DMS79 (cell line): ENCODE measurements at regions not wholly inside any gene's neighbourhood (a gene's known extent, or its start where the extent isn't known, plus 50 kb on each side); places are given as distances from the start of the nearest gene placed in this dataset.
A peak's percentile ranks its signal among the peaks of the same experiment; 100 is the strongest.

Source experiments
- DNase-seq: peaks from one replicate; lab custom pipeline; 2025; lab: John Stamatoyannopoulos, UW

- DNase-seq: no peak
Observed at GRCh38 chr5:117713585-117714198, 1139.1 kb upstream of the SEMA6A start.

GRCh38 chr5:117701062-117701461, 1126.4 kb upstream of the SEMA6A start:
- DNase-seq: no peak

GRCh38 chr5:117692606-117693005, 1118.0 kb upstream of the SEMA6A start:
- no peak for DNase-seq

GRCh38 chr5:117691081-117691870, 1116.7 kb upstream of the SEMA6A start:
- no peak for DNase-seq

- no peak for DNase-seq
Observed at GRCh38 chr5:117690612-117691011, 1116.0 kb upstream of the SEMA6A start.

- no peak for DNase-seq
Observed at GRCh38 chr5:117686926-117687325, 1112.3 kb upstream of the SEMA6A start.

- no peak for DNase-seq
Observed at GRCh38 chr5:117682416-117682815, 1107.8 kb upstream of the SEMA6A start.

GRCh38 chr5:117681431-117682254, 1107.0 kb upstream of the SEMA6A start:
- no peak for DNase-seq

GRCh38 chr5:117680426-117680825, 1105.8 kb upstream of the SEMA6A start:
- no peak for DNase-seq

GRCh38 chr5:117679046-117679445, 1104.4 kb upstream of the SEMA6A start:
- no peak for DNase-seq

- DNase-seq: no peak
Observed at GRCh38 chr5:117675646-117676045, 1101.0 kb upstream of the SEMA6A start.

- DNase-seq: no peak
Observed at GRCh38 chr5:117671551-117671950, 1096.9 kb upstream of the SEMA6A start.

GRCh38 chr5:117667105-117667504, 1092.5 kb upstream of the SEMA6A start:
- no peak for DNase-seq

GRCh38 chr5:117665121-117665520, 1090.5 kb upstream of the SEMA6A start:
- DNase-seq: peak; percentile 18

- no peak for DNase-seq
Observed at GRCh38 chr5:117662361-117662760, 1087.7 kb upstream of the SEMA6A start.

GRCh38 chr5:117657541-117657940, 1082.9 kb upstream of the SEMA6A start:
- DNase-seq: peak; percentile 19

GRCh38 chr5:117652958-117653280, 1078.3 kb upstream of the SEMA6A start:
- DNase-seq: no peak

GRCh38 chr5:117652036-117652957, 1077.7 kb upstream of the SEMA6A start:
- DNase-seq: no peak

- DNase-seq: no peak
Observed at GRCh38 chr5:117649821-117650220, 1075.2 kb upstream of the SEMA6A start.

GRCh38 chr5:117645400-117645799, 1070.8 kb upstream of the SEMA6A start:
- DNase-seq: no peak

- no peak for DNase-seq
Observed at GRCh38 chr5:117638581-117638980, 1064.0 kb upstream of the SEMA6A start.

GRCh38 chr5:117633093-117633492, 1058.5 kb upstream of the SEMA6A start:
- no peak for DNase-seq
